K562 (cell line): ENCODE measurements at regions not wholly inside any gene's neighbourhood (a gene's known extent, or its start where the extent isn't known, plus 50 kb on each side); places are given as distances from the start of the nearest gene placed in this dataset.

Experiments
- ATAC-seq: fragments of 200-7000 bp; cut with Tn5 transposase; 3 replicates; pipeline ENCODE4 v1.9.1; 2020; ENCODE audit warnings: moderate library complexity
- BruUV-seq: library from RNA; stranded (reverse); fragments of 400-500 nt; replicated peaks from 2 replicates; lab custom pipeline; 2021; lab: Mats Ljungman, UMichigan
- CTCF ChIA-PET: fragments of 300-600 bp; formaldehyde crosslinking; extraction: SDS; loops from one replicate; lab custom pipeline; 2021; ENCODE audit warnings: low intra/inter-chr PET ratio; lab: Yijun Ruan, JAX
- POLR2A ChIA-PET: fragments of 300-600, 350-650 bp; sonication (Branson Sonifier 250); formaldehyde crosslinking; extraction: SDS; loops from one replicate; lab custom pipeline; 2021; ENCODE audit warnings: antibody characterized with exemption, inconsistent platforms; lab: Yijun Ruan, JAX
- DNase-seq, 4 experiments: peaks; one replicate each; pipeline versions ENCODE4 v3.0.0 to v3.0.0-alpha.2; 2011 to 2018; ENCODE audit warnings: low spot score in 3 of 4, mixed read lengths in 3 of 4; ENCODE audit errors: extremely low read depth in 1 of 4
- FAIRE-seq: peaks from 2 replicates; lab custom pipeline; 2011; peaks lifted over from hg19 to GRCh38; lab: Jason Lieb, UNC
- H2AFZ ChIP-seq: 2 replicates; pipeline ENCODE4 v1.6.0; 2011; ENCODE audit warnings: low read depth, low read length, control low read depth, inconsistent platforms
- H3K27ac ChIP-seq: fragments of 200-600 bp; 3 replicates; pipeline ENCODE4 v1.8.0; 2011; ENCODE audit warnings: low read depth, mild to moderate bottlenecking, control low read depth, inconsistent platforms, low read length, moderate library complexity, mixed read lengths; ENCODE audit errors: extremely low read depth
- H3K27me3 ChIP-seq, 2 experiments: fragments of 300-600 bp in 1 of 2; 2 replicates in 1 of 2; 3 replicates in 1 of 2; pipeline versions ENCODE4 v1.6.0 to v1.8.0; 2011; ENCODE audit warnings: inconsistent platforms in 2 of 2, low read length in 2 of 2, mild to moderate bottlenecking in 1 of 2, mixed read lengths in 1 of 2, moderate library complexity in 1 of 2; ENCODE audit not compliant: control insufficient read depth in 2 of 2, insufficient read depth in 2 of 2
- H3K36me3 ChIP-seq: fragments of 300-600 bp; 3 replicates; pipeline ENCODE4 v1.8.0; 2011; ENCODE audit warnings: mild to moderate bottlenecking, low read length, inconsistent platforms; ENCODE audit not compliant: control insufficient read depth, insufficient read depth
- H3K4me1 ChIP-seq, 2 experiments: fragments of 200-600 bp in 1 of 2; replicated peaks in 1 of 2; 2 replicates in 1 of 2; 3 replicates in 1 of 2; pipeline versions ENCODE4 v1.5.1 to v1.8.0; 2011; ENCODE audit warnings: inconsistent platforms in 2 of 2, low read length in 2 of 2, mild to moderate bottlenecking in 1 of 2, mixed read lengths in 1 of 2, moderate library complexity in 1 of 2; ENCODE audit not compliant: control insufficient read depth in 2 of 2, insufficient read depth in 2 of 2
- H3K4me2 ChIP-seq: 2 replicates; pipeline ENCODE4 v1.6.1; 2011; ENCODE audit warnings: low read length, control low read depth, inconsistent platforms, mixed read lengths; ENCODE audit not compliant: insufficient read depth
- H3K4me3 ChIP-seq: fragments of 200-600 bp; sonication (generic), shearing (Covaris generic); 2 replicates; pipeline ENCODE4 v1.5.1; 2016; ENCODE audit warnings: control low read depth, inconsistent platforms
- H3K79me2 ChIP-seq: fragments of 200-600 bp; 3 replicates; pipeline ENCODE4 v1.8.0; 2011; ENCODE audit warnings: low read length, inconsistent platforms; ENCODE audit not compliant: control insufficient read depth, insufficient read depth
- H3K9ac ChIP-seq, 2 experiments: 2 replicates each; pipeline versions ENCODE4 v1.6.0 to v1.6.1; 2011; ENCODE audit warnings: low read depth in 2 of 2, low read length in 2 of 2, control low read depth in 1 of 2, inconsistent platforms in 1 of 2, mild to moderate bottlenecking in 1 of 2, mixed read lengths in 1 of 2; ENCODE audit not compliant: insufficient read depth in 1 of 2
- H3K9me1 ChIP-seq: one replicate; pipeline ENCODE4 v1.6.0; 2011; ENCODE audit warnings: inconsistent platforms, mild to moderate bottlenecking, low read length, moderate library complexity; ENCODE audit not compliant: control insufficient read depth, insufficient read depth
- H3K9me3 ChIP-seq: replicated peaks from 2 replicates; pipeline ENCODE4 v1.5.1; 2011; ENCODE audit warnings: low read depth, low read length, inconsistent platforms; ENCODE audit not compliant: control insufficient read depth, insufficient read depth
- H4K20me1 ChIP-seq: replicated peaks from 2 replicates; pipeline ENCODE4 v1.6.1; 2011; ENCODE audit warnings: low read length, inconsistent platforms, mixed read lengths; ENCODE audit not compliant: control insufficient read depth, insufficient read depth
- ARHGAP35 ChIP-seq: fragments of 450-650 bp; IDR thresholded peaks from 2 replicates; pipeline ENCODE4 v1.6.1; 2018; ENCODE audit not compliant: partially characterized antibody
- JUN ChIP-seq, 2 experiments: sonication (generic) in 1 of 2; formaldehyde crosslinking in 1 of 2; IDR thresholded peaks; 2 replicates each; pipeline versions ENCODE4 v1.6.1 to v1.8.0; 2012 to 2022; ENCODE audit warnings: borderline replicate concordance in 2 of 2, mild to moderate bottlenecking in 2 of 2, improper control_type of control experiment in 1 of 2, low read depth in 1 of 2, low read length in 1 of 2, missing genetic modification reagents in 1 of 2
- NUFIP1 ChIP-seq: fragments of 450-650 bp; IDR thresholded peaks from 2 replicates; pipeline ENCODE4 v1.6.1; 2018; ENCODE audit not compliant: partially characterized antibody
- RUNX1 ChIP-seq: sonication (generic); IDR thresholded peaks from 2 replicates; pipeline ENCODE4 v1.6.1; 2016; ENCODE audit warnings: antibody characterized with exemption, low read depth
- SMAD2 ChIP-seq: fragments of 150-350 bp; IDR thresholded peaks from 2 replicates; pipeline ENCODE4 v1.6.1; 2014; ENCODE audit warnings: low read depth, mild to moderate bottlenecking, low read length
- ZFP30 ChIP-seq: fragments of 250-450 bp; sonication (Bioruptor Pico); IDR thresholded peaks from 2 replicates; pipeline ENCODE4 v1.8.0; 2022; ENCODE audit warnings: moderate library complexity, mild to moderate bottlenecking, inconsistent platforms, borderline replicate concordance
- WGBS: fragments of 100-300 bp; shearing (Covaris generic); methylation state at CpG from one replicate; pipeline ENCODE4 v1.1.6; 2016; ENCODE audit warnings: low coverage, mixed read lengths; ENCODE audit not compliant: insufficient coverage; ENCODE audit errors: missing lambda C conversion rate; 5-methylcytosine and 5-hydroxymethylcytosine counted together
- in situ Hi-C: fragments of 300-500 bp; cut with MboI; formaldehyde crosslinking; loops from 4 replicates; pipeline ENCODE4 v1.15.0; 2018; ENCODE audit warnings: inconsistent platforms, mixed read lengths
- intact Hi-C: fragments of 100-400 bp; cut with micrococcal nuclease; formaldehyde crosslinking; loops from 2 replicates; pipeline ENCODE4 v1.14.2; 2022
- TF ChIP-seq, protein P1 (sequence below): fragments of 200-600 bp; sonication (generic); IDR thresholded peaks from one replicate; pipeline ENCODE4 v1.6.1; 2012; ENCODE audit warnings: mild to moderate bottlenecking, low read depth, low read length, inconsistent platforms

DNA sequence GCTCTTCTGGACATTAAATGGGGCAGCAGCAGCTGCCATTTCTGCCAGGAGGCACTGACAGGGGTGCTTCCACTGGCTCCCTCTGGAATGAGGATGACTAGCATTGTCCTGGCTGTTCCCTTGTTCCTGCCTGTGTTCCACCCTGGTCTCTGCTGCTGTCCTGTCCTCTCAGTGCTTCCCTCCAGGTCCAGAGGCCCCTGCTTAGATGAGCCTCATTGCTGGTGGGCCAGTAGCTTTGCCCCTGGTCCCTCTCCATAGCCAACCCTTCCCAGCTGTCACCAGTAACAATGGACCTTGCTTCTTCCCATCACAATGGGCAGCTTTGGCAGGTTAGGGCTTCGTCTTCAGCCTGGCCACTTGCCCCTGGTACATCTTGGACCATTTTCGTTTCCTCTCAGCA lies 561.1 kb downstream of the TCERG1L start:
- intact Hi-C loops (no loop called here), in situ Hi-C loops (no loop called here)
- DNase-seq: no peak
- Histone ChIP-seq H3K4me3 (no peak overlapping the region), H3K4me2 (no peak overlapping the region), H3K27ac (no peak overlapping the region), H3K36me3 (no peaks in the 10 kb centered on the region), H4K20me1 (no peaks in the 10 kb centered on the region), H3K4me1 (no peaks in the 10 kb centered on the region), H3K9me1 (no peaks in the 10 kb centered on the region), H2AFZ (no peak overlapping the region), H3K27me3 (no peaks in the 10 kb centered on the region; a peak in 1 of 5 replicates), H3K79me2 (no peaks in the 10 kb centered on the region), H3K9me3 (no peaks in the 10 kb centered on the region), H3K9ac (no peak overlapping the region)
- BruUV-seq: no TSS peak
- no peak for TF ChIP-seq ZFP30
- TF ChIP-seq NUFIP1: no peak
- no peak for TF ChIP-seq SMAD2
- TF ChIP-seq, protein P1, sequence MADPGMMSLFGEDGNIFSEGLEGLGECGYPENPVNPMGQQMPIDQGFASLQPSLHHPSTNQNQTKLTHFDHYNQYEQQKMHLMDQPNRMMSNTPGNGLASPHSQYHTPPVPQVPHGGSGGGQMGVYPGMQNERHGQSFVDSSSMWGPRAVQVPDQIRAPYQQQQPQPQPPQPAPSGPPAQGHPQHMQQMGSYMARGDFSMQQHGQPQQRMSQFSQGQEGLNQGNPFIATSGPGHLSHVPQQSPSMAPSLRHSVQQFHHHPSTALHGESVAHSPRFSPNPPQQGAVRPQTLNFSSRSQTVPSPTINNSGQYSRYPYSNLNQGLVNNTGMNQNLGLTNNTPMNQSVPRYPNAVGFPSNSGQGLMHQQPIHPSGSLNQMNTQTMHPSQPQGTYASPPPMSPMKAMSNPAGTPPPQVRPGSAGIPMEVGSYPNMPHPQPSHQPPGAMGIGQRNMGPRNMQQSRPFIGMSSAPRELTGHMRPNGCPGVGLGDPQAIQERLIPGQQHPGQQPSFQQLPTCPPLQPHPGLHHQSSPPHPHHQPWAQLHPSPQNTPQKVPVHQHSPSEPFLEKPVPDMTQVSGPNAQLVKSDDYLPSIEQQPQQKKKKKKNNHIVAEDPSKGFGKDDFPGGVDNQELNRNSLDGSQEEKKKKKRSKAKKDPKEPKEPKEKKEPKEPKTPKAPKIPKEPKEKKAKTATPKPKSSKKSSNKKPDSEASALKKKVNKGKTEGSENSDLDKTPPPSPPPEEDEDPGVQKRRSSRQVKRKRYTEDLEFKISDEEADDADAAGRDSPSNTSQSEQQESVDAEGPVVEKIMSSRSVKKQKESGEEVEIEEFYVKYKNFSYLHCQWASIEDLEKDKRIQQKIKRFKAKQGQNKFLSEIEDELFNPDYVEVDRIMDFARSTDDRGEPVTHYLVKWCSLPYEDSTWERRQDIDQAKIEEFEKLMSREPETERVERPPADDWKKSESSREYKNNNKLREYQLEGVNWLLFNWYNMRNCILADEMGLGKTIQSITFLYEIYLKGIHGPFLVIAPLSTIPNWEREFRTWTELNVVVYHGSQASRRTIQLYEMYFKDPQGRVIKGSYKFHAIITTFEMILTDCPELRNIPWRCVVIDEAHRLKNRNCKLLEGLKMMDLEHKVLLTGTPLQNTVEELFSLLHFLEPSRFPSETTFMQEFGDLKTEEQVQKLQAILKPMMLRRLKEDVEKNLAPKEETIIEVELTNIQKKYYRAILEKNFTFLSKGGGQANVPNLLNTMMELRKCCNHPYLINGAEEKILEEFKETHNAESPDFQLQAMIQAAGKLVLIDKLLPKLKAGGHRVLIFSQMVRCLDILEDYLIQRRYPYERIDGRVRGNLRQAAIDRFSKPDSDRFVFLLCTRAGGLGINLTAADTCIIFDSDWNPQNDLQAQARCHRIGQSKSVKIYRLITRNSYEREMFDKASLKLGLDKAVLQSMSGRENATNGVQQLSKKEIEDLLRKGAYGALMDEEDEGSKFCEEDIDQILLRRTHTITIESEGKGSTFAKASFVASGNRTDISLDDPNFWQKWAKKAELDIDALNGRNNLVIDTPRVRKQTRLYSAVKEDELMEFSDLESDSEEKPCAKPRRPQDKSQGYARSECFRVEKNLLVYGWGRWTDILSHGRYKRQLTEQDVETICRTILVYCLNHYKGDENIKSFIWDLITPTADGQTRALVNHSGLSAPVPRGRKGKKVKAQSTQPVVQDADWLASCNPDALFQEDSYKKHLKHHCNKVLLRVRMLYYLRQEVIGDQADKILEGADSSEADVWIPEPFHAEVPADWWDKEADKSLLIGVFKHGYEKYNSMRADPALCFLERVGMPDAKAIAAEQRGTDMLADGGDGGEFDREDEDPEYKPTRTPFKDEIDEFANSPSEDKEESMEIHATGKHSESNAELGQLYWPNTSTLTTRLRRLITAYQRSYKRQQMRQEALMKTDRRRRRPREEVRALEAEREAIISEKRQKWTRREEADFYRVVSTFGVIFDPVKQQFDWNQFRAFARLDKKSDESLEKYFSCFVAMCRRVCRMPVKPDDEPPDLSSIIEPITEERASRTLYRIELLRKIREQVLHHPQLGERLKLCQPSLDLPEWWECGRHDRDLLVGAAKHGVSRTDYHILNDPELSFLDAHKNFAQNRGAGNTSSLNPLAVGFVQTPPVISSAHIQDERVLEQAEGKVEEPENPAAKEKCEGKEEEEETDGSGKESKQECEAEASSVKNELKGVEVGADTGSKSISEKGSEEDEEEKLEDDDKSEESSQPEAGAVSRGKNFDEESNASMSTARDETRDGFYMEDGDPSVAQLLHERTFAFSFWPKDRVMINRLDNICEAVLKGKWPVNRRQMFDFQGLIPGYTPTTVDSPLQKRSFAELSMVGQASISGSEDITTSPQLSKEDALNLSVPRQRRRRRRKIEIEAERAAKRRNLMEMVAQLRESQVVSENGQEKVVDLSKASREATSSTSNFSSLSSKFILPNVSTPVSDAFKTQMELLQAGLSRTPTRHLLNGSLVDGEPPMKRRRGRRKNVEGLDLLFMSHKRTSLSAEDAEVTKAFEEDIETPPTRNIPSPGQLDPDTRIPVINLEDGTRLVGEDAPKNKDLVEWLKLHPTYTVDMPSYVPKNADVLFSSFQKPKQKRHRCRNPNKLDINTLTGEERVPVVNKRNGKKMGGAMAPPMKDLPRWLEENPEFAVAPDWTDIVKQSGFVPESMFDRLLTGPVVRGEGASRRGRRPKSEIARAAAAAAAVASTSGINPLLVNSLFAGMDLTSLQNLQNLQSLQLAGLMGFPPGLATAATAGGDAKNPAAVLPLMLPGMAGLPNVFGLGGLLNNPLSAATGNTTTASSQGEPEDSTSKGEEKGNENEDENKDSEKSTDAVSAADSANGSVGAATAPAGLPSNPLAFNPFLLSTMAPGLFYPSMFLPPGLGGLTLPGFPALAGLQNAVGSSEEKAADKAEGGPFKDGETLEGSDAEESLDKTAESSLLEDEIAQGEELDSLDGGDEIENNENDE: no peak
- TF ChIP-seq ARHGAP35: no peak
- TF ChIP-seq JUN (IDR thresholded peaks at IDR 0.05; ENCODE audit: borderline replicate concordance, low read depth, low read length): no peak
- TF ChIP-seq JUN (CRISPR knock-in tag; IDR thresholded peaks at IDR 0.05; ENCODE audit: borderline replicate concordance): no peak
- TF ChIP-seq RUNX1: no peak
- 0% methylated on average over 1 of the region's 2 CpGs for WGBS
- POLR2A ChIA-PET: no interaction called here
- ATAC-seq: no peak
- CTCF ChIA-PET: no interaction called here
- FAIRE-seq: no peak
